K562 (cell line): ENCODE measurements at regions not wholly inside any gene's neighbourhood (a gene's known extent, or its start where the extent isn't known, plus 50 kb on each side); places are given as distances from the start of the nearest gene placed in this dataset.

Experiments
- ATAC-seq: fragments of 200-7000 bp; cut with Tn5 transposase; 3 replicates; pipeline ENCODE4 v1.9.1; 2020; ENCODE audit warnings: moderate library complexity
- BruUV-seq: library from RNA; stranded (reverse); fragments of 400-500 nt; replicated peaks from 2 replicates; lab custom pipeline; 2021; lab: Mats Ljungman, UMichigan
- CTCF ChIA-PET: fragments of 300-600 bp; formaldehyde crosslinking; extraction: SDS; loops from one replicate; lab custom pipeline; 2021; ENCODE audit warnings: low intra/inter-chr PET ratio; lab: Yijun Ruan, JAX
- POLR2A ChIA-PET: fragments of 300-600, 350-650 bp; sonication (Branson Sonifier 250); formaldehyde crosslinking; extraction: SDS; loops from one replicate; lab custom pipeline; 2021; ENCODE audit warnings: antibody characterized with exemption, inconsistent platforms; lab: Yijun Ruan, JAX
- DNase-seq, 4 experiments: peaks; one replicate each; pipeline versions ENCODE4 v3.0.0 to v3.0.0-alpha.2; 2011 to 2018; ENCODE audit warnings: low spot score in 3 of 4, mixed read lengths in 3 of 4; ENCODE audit errors: extremely low read depth in 1 of 4
- FAIRE-seq: peaks from 2 replicates; lab custom pipeline; 2011; peaks lifted over from hg19 to GRCh38; lab: Jason Lieb, UNC
- H2AFZ ChIP-seq: 2 replicates; pipeline ENCODE4 v1.6.0; 2011; ENCODE audit warnings: low read depth, low read length, control low read depth, inconsistent platforms
- H3K27ac ChIP-seq: fragments of 200-600 bp; 3 replicates; pipeline ENCODE4 v1.8.0; 2011; ENCODE audit warnings: low read depth, mild to moderate bottlenecking, control low read depth, inconsistent platforms, low read length, moderate library complexity, mixed read lengths; ENCODE audit errors: extremely low read depth
- H3K27me3 ChIP-seq, 2 experiments: fragments of 300-600 bp in 1 of 2; 2 replicates in 1 of 2; 3 replicates in 1 of 2; pipeline versions ENCODE4 v1.6.0 to v1.8.0; 2011; ENCODE audit warnings: inconsistent platforms in 2 of 2, low read length in 2 of 2, mild to moderate bottlenecking in 1 of 2, mixed read lengths in 1 of 2, moderate library complexity in 1 of 2; ENCODE audit not compliant: control insufficient read depth in 2 of 2, insufficient read depth in 2 of 2
- H3K36me3 ChIP-seq: fragments of 300-600 bp; 3 replicates; pipeline ENCODE4 v1.8.0; 2011; ENCODE audit warnings: mild to moderate bottlenecking, low read length, inconsistent platforms; ENCODE audit not compliant: control insufficient read depth, insufficient read depth
- H3K4me1 ChIP-seq, 2 experiments: fragments of 200-600 bp in 1 of 2; replicated peaks in 1 of 2; 2 replicates in 1 of 2; 3 replicates in 1 of 2; pipeline versions ENCODE4 v1.5.1 to v1.8.0; 2011; ENCODE audit warnings: inconsistent platforms in 2 of 2, low read length in 2 of 2, mild to moderate bottlenecking in 1 of 2, mixed read lengths in 1 of 2, moderate library complexity in 1 of 2; ENCODE audit not compliant: control insufficient read depth in 2 of 2, insufficient read depth in 2 of 2
- H3K4me2 ChIP-seq: 2 replicates; pipeline ENCODE4 v1.6.1; 2011; ENCODE audit warnings: low read length, control low read depth, inconsistent platforms, mixed read lengths; ENCODE audit not compliant: insufficient read depth
- H3K4me3 ChIP-seq: fragments of 200-600 bp; sonication (generic), shearing (Covaris generic); 2 replicates; pipeline ENCODE4 v1.5.1; 2016; ENCODE audit warnings: control low read depth, inconsistent platforms
- H3K79me2 ChIP-seq: fragments of 200-600 bp; 3 replicates; pipeline ENCODE4 v1.8.0; 2011; ENCODE audit warnings: low read length, inconsistent platforms; ENCODE audit not compliant: control insufficient read depth, insufficient read depth
- H3K9ac ChIP-seq, 2 experiments: 2 replicates each; pipeline versions ENCODE4 v1.6.0 to v1.6.1; 2011; ENCODE audit warnings: low read depth in 2 of 2, low read length in 2 of 2, control low read depth in 1 of 2, inconsistent platforms in 1 of 2, mild to moderate bottlenecking in 1 of 2, mixed read lengths in 1 of 2; ENCODE audit not compliant: insufficient read depth in 1 of 2
- H3K9me1 ChIP-seq: one replicate; pipeline ENCODE4 v1.6.0; 2011; ENCODE audit warnings: inconsistent platforms, mild to moderate bottlenecking, low read length, moderate library complexity; ENCODE audit not compliant: control insufficient read depth, insufficient read depth
- H3K9me3 ChIP-seq: replicated peaks from 2 replicates; pipeline ENCODE4 v1.5.1; 2011; ENCODE audit warnings: low read depth, low read length, inconsistent platforms; ENCODE audit not compliant: control insufficient read depth, insufficient read depth
- H4K20me1 ChIP-seq: replicated peaks from 2 replicates; pipeline ENCODE4 v1.6.1; 2011; ENCODE audit warnings: low read length, inconsistent platforms, mixed read lengths; ENCODE audit not compliant: control insufficient read depth, insufficient read depth
- CBFA2T3 ChIP-seq: fragments of 450-650 bp; IDR thresholded peaks from 2 replicates; pipeline ENCODE4 v1.6.1; 2017
- EP400 ChIP-seq: fragments of 450-650 bp; IDR thresholded peaks from 2 replicates; pipeline ENCODE4 v1.6.1; 2017; ENCODE audit warnings: antibody characterized with exemption, mild to moderate bottlenecking, moderate library complexity
- KDM4B ChIP-seq, 2 experiments: fragments of 450-650 bp in 1 of 2; sonication (generic) in 1 of 2; IDR thresholded peaks; 2 replicates each; pipeline ENCODE4 v1.6.1; 2016 to 2017; ENCODE audit warnings: borderline replicate concordance in 2 of 2, antibody characterized with exemption in 1 of 2, low read depth in 1 of 2, mild to moderate bottlenecking in 1 of 2
- RAD51 ChIP-seq: fragments of 450-650 bp; IDR thresholded peaks from 2 replicates; pipeline ENCODE4 v1.7.1; 2016; ENCODE audit warnings: low read depth, mild to moderate bottlenecking, borderline replicate concordance
- RCOR1 ChIP-seq, 2 experiments: IDR thresholded peaks; 2 replicates each; pipeline ENCODE4 v1.6.1; 2012; ENCODE audit warnings: low read depth in 2 of 2, low read length in 2 of 2, borderline replicate concordance in 1 of 2, improper control_type of control experiment in 1 of 2
- SP1 ChIP-seq: sonication (generic); formaldehyde crosslinking; IDR thresholded peaks from 2 replicates; pipeline ENCODE4 v1.8.1; 2022; ENCODE audit warnings: mild to moderate bottlenecking, missing genetic modification reagents
- TBP ChIP-seq: optimal IDR thresholded peaks from 2 replicates; pipeline ENCODE3; 2011; ENCODE audit warnings: low read depth, low read length, improper control_type of control experiment
- in situ Hi-C: fragments of 300-500 bp; cut with MboI; formaldehyde crosslinking; loops from 4 replicates; pipeline ENCODE4 v1.15.0; 2018; ENCODE audit warnings: inconsistent platforms, mixed read lengths
- intact Hi-C: fragments of 100-400 bp; cut with micrococcal nuclease; formaldehyde crosslinking; loops from 2 replicates; pipeline ENCODE4 v1.14.2; 2022
- TF ChIP-seq, protein P1 (sequence below): IDR thresholded peaks from 3 replicates; pipeline ENCODE4 v1.6.1; 2011; ENCODE audit warnings: borderline replicate concordance, mild to moderate bottlenecking, moderate library complexity; ENCODE audit not compliant: insufficient read length; ENCODE audit errors: extremely low read depth
- TF ChIP-seq, protein P2 (sequence below), 2 experiments: fragments of 450-650 bp in 1 of 2; sonication (generic) in 1 of 2; formaldehyde crosslinking in 1 of 2; IDR thresholded peaks; 2 replicates each; pipeline versions ENCODE4 v1.7.1 to v1.9.0; 2016 to 2022; ENCODE audit warnings: inconsistent platforms in 1 of 2, mild to moderate bottlenecking in 1 of 2, missing genetic modification reagents in 1 of 2

DNA sequence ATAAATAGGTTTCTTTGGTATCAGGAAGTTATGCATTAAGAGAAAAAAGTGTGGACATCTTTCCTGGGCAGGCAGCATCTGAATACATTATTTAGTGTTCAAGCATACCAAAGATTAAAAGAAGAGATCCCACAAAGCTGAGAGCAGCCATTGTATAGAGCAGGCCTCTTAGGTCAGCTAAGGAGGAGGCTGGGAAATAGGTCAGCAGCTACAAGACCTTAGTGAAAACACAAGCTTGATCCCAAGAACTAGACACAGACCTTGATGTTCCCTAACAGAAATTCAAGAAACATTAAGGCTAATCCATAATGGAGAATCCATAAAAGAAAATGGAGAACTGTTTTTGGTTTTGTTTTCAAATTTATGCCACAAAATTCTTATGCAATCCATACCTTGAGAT lies 135.3 kb upstream of the DPT start:
- H3K4me2 ChIP-seq = no peak overlapping the region
- no peak for FAIRE-seq
- no peak for TF ChIP-seq SP1 (CRISPR knock-in tag)
- TF ChIP-seq RAD51 = no peak
- no peak for TF ChIP-seq RCOR1 (IDR thresholded peaks at IDR 0.05; ENCODE audit: borderline replicate concordance in 1 of 2, low read depth in 2 of 2, low read length in 2 of 2)
- no peak for TF ChIP-seq CBFA2T3
- TF ChIP-seq EP400 = no peak
- TF ChIP-seq, protein P1, sequence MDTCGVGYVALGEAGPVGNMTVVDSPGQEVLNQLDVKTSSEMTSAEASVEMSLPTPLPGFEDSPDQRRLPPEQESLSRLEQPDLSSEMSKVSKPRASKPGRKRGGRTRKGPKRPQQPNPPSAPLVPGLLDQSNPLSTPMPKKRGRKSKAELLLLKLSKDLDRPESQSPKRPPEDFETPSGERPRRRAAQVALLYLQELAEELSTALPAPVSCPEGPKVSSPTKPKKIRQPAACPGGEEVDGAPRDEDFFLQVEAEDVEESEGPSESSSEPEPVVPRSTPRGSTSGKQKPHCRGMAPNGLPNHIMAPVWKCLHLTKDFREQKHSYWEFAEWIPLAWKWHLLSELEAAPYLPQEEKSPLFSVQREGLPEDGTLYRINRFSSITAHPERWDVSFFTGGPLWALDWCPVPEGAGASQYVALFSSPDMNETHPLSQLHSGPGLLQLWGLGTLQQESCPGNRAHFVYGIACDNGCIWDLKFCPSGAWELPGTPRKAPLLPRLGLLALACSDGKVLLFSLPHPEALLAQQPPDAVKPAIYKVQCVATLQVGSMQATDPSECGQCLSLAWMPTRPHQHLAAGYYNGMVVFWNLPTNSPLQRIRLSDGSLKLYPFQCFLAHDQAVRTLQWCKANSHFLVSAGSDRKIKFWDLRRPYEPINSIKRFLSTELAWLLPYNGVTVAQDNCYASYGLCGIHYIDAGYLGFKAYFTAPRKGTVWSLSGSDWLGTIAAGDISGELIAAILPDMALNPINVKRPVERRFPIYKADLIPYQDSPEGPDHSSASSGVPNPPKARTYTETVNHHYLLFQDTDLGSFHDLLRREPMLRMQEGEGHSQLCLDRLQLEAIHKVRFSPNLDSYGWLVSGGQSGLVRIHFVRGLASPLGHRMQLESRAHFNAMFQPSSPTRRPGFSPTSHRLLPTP = no peak
- TF ChIP-seq, protein P2, sequence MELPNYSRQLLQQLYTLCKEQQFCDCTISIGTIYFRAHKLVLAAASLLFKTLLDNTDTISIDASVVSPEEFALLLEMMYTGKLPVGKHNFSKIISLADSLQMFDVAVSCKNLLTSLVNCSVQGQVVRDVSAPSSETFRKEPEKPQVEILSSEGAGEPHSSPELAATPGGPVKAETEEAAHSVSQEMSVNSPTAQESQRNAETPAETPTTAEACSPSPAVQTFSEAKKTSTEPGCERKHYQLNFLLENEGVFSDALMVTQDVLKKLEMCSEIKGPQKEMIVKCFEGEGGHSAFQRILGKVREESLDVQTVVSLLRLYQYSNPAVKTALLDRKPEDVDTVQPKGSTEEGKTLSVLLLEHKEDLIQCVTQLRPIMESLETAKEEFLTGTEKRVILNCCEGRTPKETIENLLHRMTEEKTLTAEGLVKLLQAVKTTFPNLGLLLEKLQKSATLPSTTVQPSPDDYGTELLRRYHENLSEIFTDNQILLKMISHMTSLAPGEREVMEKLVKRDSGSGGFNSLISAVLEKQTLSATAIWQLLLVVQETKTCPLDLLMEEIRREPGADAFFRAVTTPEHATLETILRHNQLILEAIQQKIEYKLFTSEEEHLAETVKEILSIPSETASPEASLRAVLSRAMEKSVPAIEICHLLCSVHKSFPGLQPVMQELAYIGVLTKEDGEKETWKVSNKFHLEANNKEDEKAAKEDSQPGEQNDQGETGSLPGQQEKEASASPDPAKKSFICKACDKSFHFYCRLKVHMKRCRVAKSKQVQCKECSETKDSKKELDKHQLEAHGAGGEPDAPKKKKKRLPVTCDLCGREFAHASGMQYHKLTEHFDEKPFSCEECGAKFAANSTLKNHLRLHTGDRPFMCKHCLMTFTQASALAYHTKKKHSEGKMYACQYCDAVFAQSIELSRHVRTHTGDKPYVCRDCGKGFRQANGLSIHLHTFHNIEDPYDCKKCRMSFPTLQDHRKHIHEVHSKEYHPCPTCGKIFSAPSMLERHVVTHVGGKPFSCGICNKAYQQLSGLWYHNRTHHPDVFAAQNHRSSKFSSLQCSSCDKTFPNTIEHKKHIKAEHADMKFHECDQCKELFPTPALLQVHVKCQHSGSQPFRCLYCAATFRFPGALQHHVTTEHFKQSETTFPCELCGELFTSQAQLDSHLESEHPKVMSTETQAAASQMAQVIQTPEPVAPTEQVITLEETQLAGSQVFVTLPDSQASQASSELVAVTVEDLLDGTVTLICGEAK (IDR thresholded peaks at IDR 0.05) = no peak
- TF ChIP-seq, protein P2 (CRISPR knock-in tag; IDR thresholded peaks at IDR 0.05) = no peak
- TF ChIP-seq TBP = no peak
- TF ChIP-seq KDM4B (IDR thresholded peaks at IDR 0.05; ENCODE audit: borderline replicate concordance in 2 of 2, low read depth in 1 of 2) = no peak
- TF ChIP-seq, all 486 proteins: peak for 0
- H3K27ac ChIP-seq = no peak overlapping the region
- no peaks in the 10 kb centered on the region for H3K9me3 ChIP-seq
- H3K27me3 ChIP-seq = no peaks in the 10 kb centered on the region
- H2AFZ ChIP-seq = no peak overlapping the region
- H3K9me1 ChIP-seq = no peaks in the 10 kb centered on the region
- no peaks in the 10 kb centered on the region for H3K36me3 ChIP-seq
- H3K79me2 ChIP-seq = no peaks in the 10 kb centered on the region
- no peak for ATAC-seq
- DNase-seq = no peak
- no peaks in the 10 kb centered on the region for H3K4me1 ChIP-seq
- in situ Hi-C loops (no loop called here), intact Hi-C loops (no loop called here)
- ChIA-PET CTCF (no interaction called here), POLR2A (interaction anchor here (0.7 kb wide), 1 partner anchor 48 kb away, joined by 3 read pairs; no protein-coding TSS in a partner anchor)
- BruUV-seq = no TSS peak
- H3K9ac ChIP-seq = no peak overlapping the region
- H4K20me1 ChIP-seq = no peaks in the 10 kb centered on the region
- no peak overlapping the region for H3K4me3 ChIP-seq
